GM19240 (cell line): ENCODE measurements at regions not wholly inside any gene's neighbourhood (a gene's known extent, or its start where the extent isn't known, plus 50 kb on each side); places are given as distances from the start of the nearest gene placed in this dataset.
"Not testable (repeated sequence)": the region's sequence is repeated elsewhere in the genome, so short reads cannot be mapped to it uniquely, and the experiment has no call there.

Source experiments
- DNase-seq: peaks from one replicate; pipeline ENCODE4 v3.0.0; 2011; ENCODE audit warnings: low spot score; ENCODE audit not compliant: insufficient read length

DNA sequence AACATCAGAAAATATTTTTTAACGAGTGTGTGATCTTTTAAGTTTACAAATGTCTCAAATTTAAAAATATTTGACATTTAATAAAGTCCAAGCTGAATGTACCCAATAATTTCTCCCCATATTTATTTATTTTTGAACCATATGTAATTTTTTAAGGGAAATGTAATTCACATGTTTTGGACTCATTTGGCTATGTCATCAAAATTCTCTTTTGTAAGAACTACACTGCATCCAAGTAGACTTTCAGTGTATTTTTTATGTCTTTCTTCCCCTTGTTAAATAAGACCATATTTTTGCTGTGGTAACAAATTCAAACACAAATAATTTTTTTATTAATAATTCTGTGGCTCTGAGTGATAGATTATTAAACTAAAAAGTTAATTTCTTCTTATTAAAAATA is 365.2 kb downstream of the CD109 start:
- DNase-seq = no peak

DNA sequence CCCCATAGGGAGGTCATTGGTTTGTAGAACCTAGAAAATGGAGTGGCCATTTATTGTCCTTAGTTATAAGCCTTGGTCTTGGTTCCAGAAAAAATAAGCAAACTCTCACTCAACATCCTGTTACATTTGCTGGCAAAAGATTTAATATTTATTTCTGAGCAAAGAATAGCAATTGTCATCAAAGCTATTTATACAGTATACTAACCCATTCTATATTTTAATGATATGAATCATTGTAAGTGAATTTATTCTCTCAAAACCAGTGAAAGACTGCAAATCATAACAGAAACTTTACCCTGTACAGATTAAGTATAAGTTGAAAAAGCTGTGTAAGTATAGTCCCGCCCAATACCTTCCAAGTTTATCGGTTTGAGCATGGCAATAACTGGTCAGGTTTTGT is 364.4 kb downstream of the CD109 start:
- DNase-seq = no peak

DNA sequence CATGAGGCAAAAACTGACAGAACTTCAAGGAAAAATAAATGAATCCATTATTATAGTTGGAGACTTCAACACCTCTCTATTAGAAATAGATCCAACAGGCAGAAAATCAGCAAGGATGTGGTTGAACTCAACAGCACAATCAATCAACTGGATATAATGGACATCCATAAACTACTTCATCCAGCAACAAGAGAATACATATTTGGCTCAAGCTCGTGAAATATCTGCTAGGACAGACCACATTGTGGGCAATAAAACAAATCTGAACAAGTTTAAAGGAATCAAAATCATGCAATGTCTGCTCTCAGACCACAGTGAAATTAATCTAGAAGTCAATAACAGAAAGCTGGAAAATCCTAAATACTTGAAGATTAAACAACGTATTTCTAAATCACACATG is 362.6 kb downstream of the CD109 start:
- no peak for DNase-seq

DNA sequence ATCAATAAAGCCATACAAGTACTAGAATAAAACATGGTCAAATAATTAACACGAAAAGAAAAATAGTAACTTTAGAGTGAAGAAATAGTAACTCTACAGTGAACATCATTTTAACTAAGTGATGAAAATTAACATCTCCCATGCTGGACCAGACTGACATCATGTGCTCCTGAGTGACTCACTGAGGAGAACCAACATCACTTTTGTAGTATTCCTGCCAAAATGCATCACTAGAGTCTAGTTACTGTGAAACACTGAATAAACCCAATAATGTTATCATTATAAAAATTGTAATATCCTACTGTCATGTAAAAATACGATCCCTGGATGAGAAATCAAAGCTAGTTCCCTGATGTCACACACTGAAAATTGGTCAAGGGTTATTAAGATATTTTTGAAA is 361.3 kb downstream of the CD109 start:
- DNase-seq = no peak

DNA sequence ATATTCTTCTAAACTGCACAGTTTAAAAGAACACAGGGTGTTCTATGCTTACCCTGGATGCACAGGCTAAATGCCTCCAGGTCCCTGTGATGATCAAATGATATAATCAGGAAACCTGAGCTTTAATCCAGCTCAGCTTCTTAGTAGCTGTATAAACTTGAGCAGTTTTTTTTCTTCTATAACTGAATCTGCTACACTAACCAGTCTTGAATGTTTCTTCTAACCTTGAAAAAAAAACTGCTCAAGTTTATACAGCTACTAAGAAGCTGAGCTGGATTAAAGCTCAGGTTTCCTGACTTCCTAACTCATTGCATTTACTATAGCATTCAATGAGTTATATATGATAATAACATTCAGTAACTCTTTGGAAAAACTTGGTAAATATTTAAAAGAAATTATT is 358.2 kb downstream of the CD109 start:
- DNase-seq = no peak

DNA sequence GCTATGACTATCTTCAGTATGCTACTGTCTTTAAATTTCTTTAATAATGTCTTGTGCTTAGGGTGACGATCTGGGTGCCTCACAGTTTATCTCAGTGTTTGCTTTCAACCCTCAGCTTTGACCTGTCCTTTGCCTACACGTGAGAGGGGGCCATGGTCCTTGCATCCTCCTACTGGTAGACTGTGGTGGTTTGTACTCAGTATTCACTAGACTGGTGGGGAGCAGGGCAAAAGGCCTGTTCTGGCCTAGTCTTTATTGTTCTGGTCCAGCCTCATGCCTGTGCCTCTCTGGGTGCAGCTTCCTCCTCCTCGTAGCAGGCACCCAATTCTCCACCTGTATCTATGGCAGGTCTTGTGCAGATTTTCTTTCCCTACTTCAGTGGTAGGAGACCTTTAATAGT is 354.9 kb downstream of the CD109 start:
- no peak for DNase-seq

DNA sequence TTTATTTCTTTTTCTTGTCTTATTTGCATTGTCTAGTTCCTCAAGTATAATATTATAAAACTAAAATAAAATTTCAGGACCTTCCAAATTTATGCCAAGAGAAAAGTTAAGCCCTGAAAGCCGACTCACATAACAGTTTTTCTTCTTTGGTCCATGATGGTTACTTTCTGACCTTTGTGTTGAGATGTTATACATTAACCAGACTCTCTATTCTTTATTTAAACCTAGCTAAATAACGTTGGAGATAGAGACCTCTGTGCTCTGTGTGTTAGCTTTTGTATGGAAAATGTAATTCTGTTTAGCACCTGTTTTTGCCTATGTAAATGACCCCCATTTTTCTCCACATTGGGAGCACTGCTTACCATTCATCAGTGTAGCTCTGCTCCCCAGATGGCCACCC is 352.4 kb downstream of the CD109 start:
- DNase-seq = no peak

DNA sequence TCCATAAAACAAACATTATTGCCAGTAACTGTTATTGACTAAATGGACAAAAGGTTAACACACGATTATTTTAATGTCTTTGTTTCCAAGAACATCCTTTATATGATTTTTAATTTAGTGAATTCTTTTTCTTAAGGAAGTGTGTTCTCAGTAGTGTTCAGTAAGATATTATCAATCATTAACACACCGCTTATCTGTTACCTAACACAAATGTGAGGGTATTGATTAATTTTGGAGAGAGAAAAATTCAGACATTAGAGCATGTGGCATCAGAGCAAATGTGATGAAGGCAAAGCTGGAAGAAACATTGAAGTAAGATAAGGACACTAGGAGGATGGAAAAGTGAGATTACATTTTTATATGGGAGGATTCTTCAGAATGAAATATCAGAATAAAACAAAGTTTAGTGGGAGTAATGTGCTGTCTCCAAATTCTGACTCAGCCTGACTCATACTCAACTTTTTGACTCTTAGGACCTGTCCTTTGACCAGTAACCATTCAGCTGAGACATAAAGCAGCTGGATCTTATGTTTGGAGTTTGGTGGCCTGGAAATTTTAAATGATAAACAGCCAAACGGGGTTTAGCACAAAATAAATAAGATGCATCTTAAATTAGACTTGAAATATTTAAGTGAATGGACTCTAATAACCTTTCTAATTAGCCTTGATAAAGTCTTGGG is 348.6 kb downstream of the CD109 start:
- DNase-seq = no peak

DNA sequence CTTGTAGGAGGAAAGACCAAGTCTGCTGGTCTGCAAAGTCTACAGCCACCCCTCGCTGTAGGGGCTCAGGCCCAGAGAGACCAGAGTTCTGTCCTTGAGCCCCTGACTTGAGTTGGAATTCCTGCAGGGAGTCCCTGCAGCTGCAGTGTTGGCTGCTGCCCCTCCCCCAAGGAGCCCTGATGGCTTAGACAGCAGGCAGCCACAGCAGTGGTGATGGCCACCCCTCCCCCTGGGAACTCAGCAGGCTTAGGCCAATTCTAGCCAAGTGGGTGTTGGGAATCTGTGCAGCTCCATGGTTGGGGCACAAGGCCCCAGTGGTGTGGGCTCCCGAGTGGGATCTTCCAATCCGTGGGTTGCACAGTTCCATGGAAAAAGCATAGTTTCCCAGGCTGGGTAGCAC is 345.4 kb downstream of the CD109 start:
- DNase-seq = no peak

DNA sequence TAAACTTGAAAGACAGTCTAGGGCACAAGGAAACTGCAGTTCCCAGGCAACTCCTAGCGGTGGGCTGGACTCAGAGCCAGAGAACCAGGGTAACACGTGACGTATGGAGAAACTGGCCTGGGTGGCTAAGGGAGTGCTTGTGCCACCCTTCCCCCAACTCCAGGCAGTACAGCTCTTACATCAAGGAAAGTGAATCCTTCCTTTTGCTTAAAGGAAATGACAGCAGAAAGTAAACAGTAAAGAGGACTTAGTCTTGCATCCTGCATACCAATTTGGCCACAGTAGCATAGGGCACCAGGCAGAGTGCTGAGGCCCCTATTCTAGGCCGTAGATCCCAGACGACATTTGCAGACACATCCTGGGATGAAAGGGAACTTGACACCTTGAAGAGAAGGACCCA is 322.8 kb downstream of the CD109 start:
- DNase-seq = no peak

DNA sequence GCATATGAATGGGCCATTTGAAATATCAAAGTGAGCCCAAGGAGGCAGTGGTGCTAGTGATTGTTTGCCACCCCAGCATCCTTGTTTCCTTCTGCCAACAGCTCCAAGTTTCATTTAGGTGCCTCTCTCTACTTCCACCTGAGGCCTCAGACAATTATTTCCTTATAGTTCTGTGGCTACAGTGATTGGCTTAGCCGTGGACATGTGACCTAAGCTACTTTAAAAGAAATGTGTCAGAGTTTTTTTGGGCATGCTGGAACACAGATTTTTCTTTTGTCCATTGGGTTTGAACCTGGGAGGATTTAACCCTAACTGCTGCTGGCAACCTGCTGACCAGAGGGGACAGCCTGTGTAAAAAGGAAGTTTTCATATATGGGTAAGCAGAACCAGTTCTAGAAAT is 319.4 kb downstream of the CD109 start:
- no peak for DNase-seq

DNA sequence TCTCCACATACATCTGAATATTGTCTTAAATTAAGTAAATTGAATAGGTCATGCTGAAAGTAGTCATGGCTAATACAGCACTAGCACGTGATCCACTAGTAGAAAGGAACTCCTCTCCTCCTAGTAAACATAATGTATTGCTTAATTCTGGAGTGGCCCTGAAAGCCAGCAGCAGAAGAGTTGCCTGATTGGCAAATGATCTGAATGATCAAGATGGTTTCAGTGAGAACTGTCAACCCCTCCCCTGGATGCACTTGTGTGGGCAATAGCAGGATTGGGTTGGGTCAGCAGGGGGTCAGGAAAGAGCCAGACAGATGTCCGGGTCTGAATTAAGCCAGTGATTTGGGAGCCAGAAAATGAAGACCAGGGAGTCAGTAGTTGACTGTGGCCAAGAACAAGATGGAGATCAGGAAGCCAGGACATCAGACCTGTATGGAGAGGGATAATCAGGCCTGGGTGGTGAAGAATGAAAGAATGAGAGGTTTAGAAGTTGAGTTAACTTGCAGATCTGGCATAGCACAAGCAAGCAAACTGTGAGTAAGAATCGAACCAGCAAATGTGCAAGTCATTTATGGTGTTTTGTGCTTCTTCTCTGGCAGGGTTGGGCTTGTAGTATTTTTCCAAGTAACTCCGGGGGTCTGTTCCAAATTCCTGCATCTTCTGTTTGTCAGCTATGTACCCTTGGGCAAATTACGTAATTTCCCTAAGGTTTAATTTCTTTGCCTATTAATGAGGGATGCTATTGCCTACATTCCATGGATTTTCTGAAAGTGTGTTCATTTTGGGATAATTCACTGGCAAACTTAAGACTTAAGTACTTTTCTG is 304.9 kb downstream of the CD109 start:
- no peak for DNase-seq

DNA sequence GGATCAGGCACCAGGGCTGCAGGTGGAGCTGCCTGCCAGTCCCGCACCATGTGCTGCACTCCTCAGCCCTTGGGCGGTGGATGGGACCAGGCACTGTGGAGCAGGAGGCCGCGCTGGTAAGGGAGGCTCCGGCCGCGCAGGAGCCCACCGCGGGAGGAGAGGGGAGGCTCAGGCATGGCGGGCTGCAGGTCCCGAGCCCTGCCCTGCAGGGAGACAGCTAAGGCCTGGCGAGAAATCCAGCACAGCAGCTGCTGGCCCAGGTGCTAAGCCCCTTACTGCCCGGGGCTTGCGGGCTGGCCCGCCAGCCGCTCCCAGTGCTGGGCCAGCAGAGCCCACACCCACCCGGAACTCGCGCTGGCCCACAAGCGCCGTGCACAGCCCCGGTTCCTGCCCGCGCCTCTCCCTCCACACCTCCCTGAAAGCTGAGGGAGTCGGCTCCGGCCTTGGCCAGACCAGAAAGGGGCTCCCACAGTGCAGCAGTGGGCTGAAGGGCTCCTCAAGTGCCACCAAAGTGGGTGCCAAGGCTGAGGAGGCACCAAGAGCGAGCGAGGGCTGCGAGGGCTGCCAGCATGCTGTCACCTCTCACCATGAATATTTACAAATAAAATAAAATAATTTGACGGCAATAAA is 294.7 kb downstream of the CD109 start:
- not testable (repeated sequence) for DNase-seq

DNA sequence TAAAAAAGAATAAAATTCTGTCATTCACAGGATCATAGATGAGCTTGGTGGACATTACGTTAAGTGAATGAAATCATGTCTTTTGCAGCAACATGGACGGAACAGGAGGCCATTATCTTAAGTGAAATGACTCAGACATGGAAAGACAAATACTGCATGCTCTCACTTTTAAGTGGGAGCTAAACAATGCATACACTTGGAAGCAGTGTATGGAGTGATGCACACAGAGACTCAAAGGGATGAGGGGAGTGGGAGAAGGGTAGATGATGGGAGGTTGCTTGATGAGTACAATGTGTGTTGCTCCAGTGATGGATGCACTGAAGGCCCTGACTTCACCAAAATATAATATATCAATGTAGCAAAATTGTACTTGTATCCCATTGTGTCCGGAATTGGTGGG is 293.4 kb downstream of the CD109 start:
- no peak for DNase-seq

DNA sequence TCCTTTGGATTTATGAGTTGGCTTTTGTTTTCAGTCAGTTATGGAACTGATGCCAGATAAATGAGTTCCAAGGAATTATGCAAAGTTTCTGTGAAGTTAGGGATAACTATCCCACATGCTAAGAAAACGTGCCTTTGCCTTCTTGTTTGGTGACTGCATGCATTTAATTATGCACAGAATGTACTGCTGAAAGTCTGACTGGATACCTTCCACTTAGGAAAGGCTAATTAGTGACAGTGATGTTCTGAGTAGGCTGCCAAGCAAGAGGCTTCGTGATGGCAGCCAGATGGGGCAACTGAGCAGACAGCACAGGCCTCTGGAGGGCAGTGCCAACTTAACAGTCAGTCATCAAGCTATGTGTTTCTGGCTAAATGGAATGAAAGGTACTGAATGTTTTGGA is 289.9 kb downstream of the CD109 start:
- no peak for DNase-seq

DNA sequence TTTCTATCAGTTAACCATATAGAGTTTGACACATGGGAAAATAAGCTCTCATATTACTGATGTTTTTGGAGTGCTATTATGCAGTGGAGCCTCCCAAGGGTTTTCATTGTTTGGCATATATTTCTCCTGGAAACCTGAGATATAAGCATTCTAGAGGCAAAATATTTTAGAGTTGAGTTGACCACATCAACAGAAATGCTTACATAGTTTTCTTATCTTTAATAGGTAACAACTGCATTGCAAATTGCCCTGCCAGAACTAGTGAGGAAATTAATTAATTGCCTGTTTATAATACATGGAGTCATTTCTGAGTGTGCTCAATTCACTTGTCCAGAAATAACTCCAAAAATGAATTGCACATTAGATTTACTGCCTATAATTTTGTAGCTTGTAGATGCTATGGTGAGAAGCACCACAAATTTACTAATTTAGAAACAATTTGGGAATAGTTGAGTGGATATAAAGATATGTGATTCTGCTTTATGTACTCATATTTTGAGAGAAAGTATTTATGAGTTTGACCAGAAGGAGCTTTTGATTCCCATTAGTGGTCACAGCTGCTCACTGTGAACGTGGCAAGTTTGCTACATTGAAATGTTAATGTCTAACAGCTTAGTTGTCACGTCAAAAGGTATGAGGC is 288.7 kb downstream of the CD109 start:
- DNase-seq = no peak

DNA sequence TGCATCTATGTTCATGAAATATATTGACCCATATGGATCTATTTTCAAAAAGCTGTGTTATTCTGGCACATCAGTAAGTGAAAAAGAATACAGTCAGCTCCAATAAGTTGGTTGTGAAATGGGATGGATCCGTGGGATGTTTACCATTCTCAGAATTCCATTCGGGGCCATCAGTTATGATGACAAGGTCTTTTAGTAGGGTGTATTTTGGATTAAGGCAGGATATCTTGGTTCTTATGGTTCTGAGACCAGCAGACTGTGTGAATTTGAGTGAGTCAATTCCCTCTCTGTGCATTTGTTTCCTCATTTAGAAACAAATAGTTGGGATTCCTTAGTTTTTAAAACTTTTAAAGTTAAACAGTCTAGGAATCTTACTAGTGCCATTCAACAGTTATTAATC is 287.4 kb downstream of the CD109 start:
- DNase-seq = no peak

DNA sequence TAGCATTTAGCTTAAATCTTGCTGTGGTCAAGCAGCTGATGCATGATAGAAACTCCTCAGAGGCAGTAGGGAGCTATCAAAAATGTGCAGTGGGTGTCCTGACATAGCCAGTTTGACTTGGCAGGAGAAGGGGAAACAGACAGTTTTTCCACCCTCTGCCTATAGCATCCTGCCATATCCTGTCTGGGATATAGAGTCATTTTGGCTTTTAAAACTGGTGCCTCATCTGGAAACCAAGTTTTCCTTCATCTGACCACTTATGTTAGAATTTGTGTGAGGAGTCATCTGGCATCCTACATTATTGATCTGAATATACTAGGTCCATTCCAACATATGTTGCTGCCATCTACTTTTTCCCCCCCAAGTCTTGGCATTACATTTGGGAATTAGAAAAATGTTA is 284.1 kb downstream of the CD109 start:
- DNase-seq = no peak

DNA sequence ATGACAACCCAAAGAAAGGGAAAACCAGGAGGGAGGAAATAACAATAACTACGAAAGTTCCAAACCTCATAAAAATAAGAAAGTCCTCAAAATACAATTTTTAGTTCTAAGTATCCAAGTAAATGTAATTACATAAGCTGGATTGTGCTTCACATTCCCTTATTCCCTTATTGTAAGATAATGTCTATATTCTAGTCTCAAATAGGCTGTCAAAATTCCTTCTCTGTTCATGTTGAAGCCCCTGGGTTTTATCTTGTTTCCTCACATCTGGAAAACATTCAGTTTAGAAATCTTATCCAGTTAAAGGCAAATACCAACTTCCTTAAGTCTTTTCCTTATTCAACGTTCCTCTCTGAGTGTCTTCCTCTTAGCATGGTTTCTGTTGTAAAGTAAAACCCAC is 282.3 kb downstream of the CD109 start:
- DNase-seq = no peak

DNA sequence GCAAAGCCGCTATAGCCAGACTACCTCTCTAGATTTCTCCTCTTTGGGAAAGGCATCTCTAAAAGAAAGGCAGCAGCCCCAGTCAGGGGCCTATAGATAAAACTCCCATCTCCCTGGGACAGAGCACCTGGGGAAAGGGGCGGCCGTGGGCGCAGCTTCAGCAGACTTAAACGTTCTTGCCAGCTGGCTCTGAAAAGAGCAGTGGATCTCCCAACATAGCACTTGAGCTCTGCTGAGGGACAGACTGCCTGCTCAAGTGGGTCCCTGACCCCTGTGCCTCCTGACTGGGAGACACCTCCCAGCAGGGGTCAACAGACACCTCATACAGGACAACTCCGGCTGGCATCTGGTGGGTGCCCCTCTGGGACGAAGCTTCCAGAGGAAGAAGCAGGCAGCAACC is 276.5 kb downstream of the CD109 start:
- DNase-seq = not testable (repeated sequence)

DNA sequence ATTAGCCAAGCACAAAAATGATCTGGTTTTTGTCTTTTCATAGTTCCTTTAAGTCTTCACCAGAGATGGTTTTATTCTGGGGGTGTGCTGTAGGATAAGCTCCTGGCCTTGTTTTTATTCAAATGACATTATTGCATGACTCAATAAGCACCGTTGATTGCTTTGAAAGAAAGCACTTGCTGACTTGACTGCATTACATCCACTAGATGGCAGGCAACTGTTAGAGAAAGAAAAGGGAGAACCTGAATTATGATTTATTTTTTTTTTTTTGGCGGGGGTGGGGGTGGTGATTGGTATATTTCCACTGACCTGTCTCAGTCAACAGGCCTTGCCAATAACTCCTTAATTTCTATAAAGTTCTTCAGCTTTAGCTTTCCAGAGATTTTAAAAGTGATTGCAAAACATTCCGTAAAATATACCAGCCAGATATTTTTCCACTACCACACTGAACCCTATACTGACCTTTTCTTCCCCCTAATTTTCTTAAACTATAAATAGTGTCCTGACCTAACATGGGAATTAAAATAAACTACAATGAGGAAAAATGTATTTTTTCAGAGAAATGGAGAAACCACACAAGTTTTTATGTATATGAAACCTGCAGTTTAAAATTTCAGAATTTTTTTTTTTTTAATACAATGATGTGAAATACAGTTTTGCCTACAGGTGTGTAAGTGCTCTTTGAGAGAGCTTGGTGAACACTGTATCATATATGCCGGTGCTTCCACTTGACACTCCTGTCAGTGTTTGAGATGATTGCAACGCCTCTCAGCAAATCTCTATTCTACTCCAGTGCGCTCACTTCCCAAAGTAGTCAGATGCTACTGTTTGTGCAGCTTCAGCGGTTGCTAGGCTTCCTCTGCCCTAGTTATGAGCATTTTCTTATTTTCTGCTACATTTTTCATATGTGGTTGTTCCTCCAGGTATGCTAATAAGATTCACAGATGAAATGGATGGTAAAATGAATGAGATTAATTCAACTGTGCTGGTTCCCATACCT is 274.3 kb downstream of the CD109 start:
- no peak for DNase-seq
